ENCODE measurements at regions not wholly inside any gene's neighbourhood (a gene's known extent, or its start where the extent isn't known, plus 50 kb on each side); places are given as distances from the start of the nearest gene placed in this dataset.

DNA sequence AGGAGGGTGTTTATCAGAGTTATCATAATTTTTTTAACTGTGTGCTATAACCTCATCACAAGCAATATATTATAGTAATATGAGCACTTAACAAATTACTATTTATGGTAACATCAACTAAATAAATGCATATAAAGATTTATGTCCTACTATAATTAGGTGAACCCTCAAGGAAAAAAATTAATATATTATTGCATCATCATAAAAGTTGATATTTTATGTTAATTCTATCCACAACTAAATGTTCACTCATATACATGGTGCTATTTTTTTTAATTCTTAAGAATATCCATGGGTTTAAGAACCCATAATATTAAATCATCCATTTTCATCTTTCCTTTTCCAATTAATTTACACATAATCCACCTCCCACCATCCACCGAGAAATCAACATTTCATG lies 506.0 kb upstream of the USP15 start:
- TF ChIP-seq POLR2AphosphoS5 (IDR thresholded peaks at IDR 0.05; ENCODE audit: low read depth) (no peak), GABPA (IDR thresholded peaks at IDR 0.05; ENCODE audit: low read depth) (no peak), SPI1 (IDR thresholded peaks at IDR 0.05; ENCODE audit: borderline replicate concordance, low read depth) (no peak)
- TF ChIP-seq, protein P1, sequence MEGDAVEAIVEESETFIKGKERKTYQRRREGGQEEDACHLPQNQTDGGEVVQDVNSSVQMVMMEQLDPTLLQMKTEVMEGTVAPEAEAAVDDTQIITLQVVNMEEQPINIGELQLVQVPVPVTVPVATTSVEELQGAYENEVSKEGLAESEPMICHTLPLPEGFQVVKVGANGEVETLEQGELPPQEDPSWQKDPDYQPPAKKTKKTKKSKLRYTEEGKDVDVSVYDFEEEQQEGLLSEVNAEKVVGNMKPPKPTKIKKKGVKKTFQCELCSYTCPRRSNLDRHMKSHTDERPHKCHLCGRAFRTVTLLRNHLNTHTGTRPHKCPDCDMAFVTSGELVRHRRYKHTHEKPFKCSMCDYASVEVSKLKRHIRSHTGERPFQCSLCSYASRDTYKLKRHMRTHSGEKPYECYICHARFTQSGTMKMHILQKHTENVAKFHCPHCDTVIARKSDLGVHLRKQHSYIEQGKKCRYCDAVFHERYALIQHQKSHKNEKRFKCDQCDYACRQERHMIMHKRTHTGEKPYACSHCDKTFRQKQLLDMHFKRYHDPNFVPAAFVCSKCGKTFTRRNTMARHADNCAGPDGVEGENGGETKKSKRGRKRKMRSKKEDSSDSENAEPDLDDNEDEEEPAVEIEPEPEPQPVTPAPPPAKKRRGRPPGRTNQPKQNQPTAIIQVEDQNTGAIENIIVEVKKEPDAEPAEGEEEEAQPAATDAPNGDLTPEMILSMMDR (IDR thresholded peaks at IDR 0.05; ENCODE audit: insufficient read depth, low read length) = no peak
- TF ChIP-seq, protein P2, sequence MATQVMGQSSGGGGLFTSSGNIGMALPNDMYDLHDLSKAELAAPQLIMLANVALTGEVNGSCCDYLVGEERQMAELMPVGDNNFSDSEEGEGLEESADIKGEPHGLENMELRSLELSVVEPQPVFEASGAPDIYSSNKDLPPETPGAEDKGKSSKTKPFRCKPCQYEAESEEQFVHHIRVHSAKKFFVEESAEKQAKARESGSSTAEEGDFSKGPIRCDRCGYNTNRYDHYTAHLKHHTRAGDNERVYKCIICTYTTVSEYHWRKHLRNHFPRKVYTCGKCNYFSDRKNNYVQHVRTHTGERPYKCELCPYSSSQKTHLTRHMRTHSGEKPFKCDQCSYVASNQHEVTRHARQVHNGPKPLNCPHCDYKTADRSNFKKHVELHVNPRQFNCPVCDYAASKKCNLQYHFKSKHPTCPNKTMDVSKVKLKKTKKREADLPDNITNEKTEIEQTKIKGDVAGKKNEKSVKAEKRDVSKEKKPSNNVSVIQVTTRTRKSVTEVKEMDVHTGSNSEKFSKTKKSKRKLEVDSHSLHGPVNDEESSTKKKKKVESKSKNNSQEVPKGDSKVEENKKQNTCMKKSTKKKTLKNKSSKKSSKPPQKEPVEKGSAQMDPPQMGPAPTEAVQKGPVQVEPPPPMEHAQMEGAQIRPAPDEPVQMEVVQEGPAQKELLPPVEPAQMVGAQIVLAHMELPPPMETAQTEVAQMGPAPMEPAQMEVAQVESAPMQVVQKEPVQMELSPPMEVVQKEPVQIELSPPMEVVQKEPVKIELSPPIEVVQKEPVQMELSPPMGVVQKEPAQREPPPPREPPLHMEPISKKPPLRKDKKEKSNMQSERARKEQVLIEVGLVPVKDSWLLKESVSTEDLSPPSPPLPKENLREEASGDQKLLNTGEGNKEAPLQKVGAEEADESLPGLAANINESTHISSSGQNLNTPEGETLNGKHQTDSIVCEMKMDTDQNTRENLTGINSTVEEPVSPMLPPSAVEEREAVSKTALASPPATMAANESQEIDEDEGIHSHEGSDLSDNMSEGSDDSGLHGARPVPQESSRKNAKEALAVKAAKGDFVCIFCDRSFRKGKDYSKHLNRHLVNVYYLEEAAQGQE (IDR thresholded peaks at IDR 0.05; ENCODE audit: insufficient replicate concordance, low read depth) = no peak
